ENCODE measurements at regions not wholly inside any gene's neighbourhood (a gene's known extent, or its start where the extent isn't known, plus 50 kb on each side); places are given as distances from the start of the nearest gene placed in this dataset.

- H3K27ac ChIP-seq = no peak overlapping the region
- intact Hi-C loops (cut with DNase I) = no loop called here
- TF ChIP-seq CTCF (IDR thresholded peaks at IDR 0.05) = no peak
- H3K4me1 ChIP-seq = no peaks in the 10 kb centered on the region
- no peak for ATAC-seq
- no peak for DNase-seq
- H3K36me3 ChIP-seq = no peaks in the 10 kb centered on the region
- H3K9me3 ChIP-seq = no peaks in the 10 kb centered on the region
- no peak overlapping the region for H3K4me3 ChIP-seq
- H3K27me3 ChIP-seq = no peaks in the 10 kb centered on the region
Measured at GRCh38 chr11:134679592-134679991, 267.6 kb upstream of the B3GAT1 start.

GRCh38 chr11:134678744-134679143 is 266.7 kb upstream of the B3GAT1 start:
- DNase-seq = no peak
- intact Hi-C loops (cut with DNase I) = no loop called here
- no peak for TF ChIP-seq CTCF (IDR thresholded peaks at IDR 0.05)
- H3K4me1 ChIP-seq = no peaks in the 10 kb centered on the region
- no peaks in the 10 kb centered on the region for H3K36me3 ChIP-seq
- no peaks in the 10 kb centered on the region for H3K27me3 ChIP-seq
- H3K4me3 ChIP-seq = no peak overlapping the region
- no peak overlapping the region for H3K27ac ChIP-seq
- no peak for ATAC-seq
- no peaks in the 10 kb centered on the region for H3K9me3 ChIP-seq

- DNase-seq = no peak
- Histone ChIP-seq H3K9me3 (no peaks in the 10 kb centered on the region), H3K36me3 (no peaks in the 10 kb centered on the region), H3K4me1 (no peaks in the 10 kb centered on the region), H3K27me3 (no peaks in the 10 kb centered on the region), H3K27ac (no peak overlapping the region), H3K4me3 (no peak overlapping the region)
- no peak for TF ChIP-seq CTCF (IDR thresholded peaks at IDR 0.05)
- intact Hi-C loops (cut with DNase I) = no loop called here
- no peak for ATAC-seq
Measured at GRCh38 chr11:134677891-134678551, 266.0 kb upstream of the B3GAT1 start.

GRCh38 chr11:134677397-134677822 is 265.4 kb upstream of the B3GAT1 start:
- no peaks in the 10 kb centered on the region for H3K4me1 ChIP-seq
- no peaks in the 10 kb centered on the region for H3K36me3 ChIP-seq
- intact Hi-C loops (cut with DNase I) = no loop called here
- H3K27me3 ChIP-seq = no peaks in the 10 kb centered on the region
- no peak for TF ChIP-seq CTCF (IDR thresholded peaks at IDR 0.05)
- no peak for ATAC-seq
- H3K9me3 ChIP-seq = no peaks in the 10 kb centered on the region
- H3K4me3 ChIP-seq = no peak overlapping the region
- no peak overlapping the region for H3K27ac ChIP-seq
- DNase-seq = no peak

GRCh38 chr11:134676516-134677287 is 264.7 kb upstream of the B3GAT1 start:
- DNase-seq = no peak
- no peak for TF ChIP-seq CTCF (IDR thresholded peaks at IDR 0.05)
- no peaks in the 10 kb centered on the region for H3K4me1 ChIP-seq
- ATAC-seq = no peak
- H3K27me3 ChIP-seq = no peaks in the 10 kb centered on the region
- H3K9me3 ChIP-seq = no peaks in the 10 kb centered on the region
- no peak overlapping the region for H3K4me3 ChIP-seq
- H3K27ac ChIP-seq = no peak overlapping the region
- no peaks in the 10 kb centered on the region for H3K36me3 ChIP-seq
- intact Hi-C loops (cut with DNase I) = no loop called here

Measured in upper lobe of right lung (tissue), 1 donor.